SK-N-SH (cell line): ENCODE measurements at regions not wholly inside any gene's neighbourhood (a gene's known extent, or its start where the extent isn't known, plus 50 kb on each side); places are given as distances from the start of the nearest gene placed in this dataset.

ENCODE experiments used
- CTCF ChIA-PET: fragments of 300-600, 350-600 bp; formaldehyde crosslinking; extraction: SDS; loops from one replicate; lab custom pipeline; 2021; lab: Yijun Ruan, JAX
- POLR2A ChIA-PET: fragments of 350-600 bp; sonication (Branson Sonifier 250); formaldehyde crosslinking; extraction: SDS; loops from one replicate; lab custom pipeline; 2020; ENCODE audit warnings: antibody characterized with exemption, inconsistent platforms; lab: Yijun Ruan, JAX
- DNase-seq: peaks from one replicate; pipeline ENCODE4 v3.0.0; 2012
- H2AFZ ChIP-seq: fragments of 200-600 bp; sonication (generic); 2 replicates; pipeline ENCODE4 v1.8.1; 2016; ENCODE audit warnings: antibody characterized with exemption, mild to moderate bottlenecking, low read depth
- H3F3A ChIP-seq: fragments of 200-600 bp; sonication (generic); replicated peaks from 2 replicates; pipeline ENCODE3; 2016; ENCODE audit warnings: antibody characterized with exemption, mild to moderate bottlenecking; ENCODE audit not compliant: insufficient read depth
- H3K27ac ChIP-seq, 2 experiments: fragments of 200-500 bp in 1 of 2; fragments of 200-600 bp in 1 of 2; sonication (Bioruptor generic) in 1 of 2; sonication (generic), shearing (Covaris generic) in 1 of 2; 2 replicates each; pipeline versions ENCODE4 v1.5.1 to v1.6.1; 2014 to 2016; ENCODE audit warnings: low read depth in 2 of 2, inconsistent platforms in 1 of 2, low read length in 1 of 2, mild to moderate bottlenecking in 1 of 2, mixed read lengths in 1 of 2
- H3K27me3 ChIP-seq: fragments of 200-600 bp; sonication (generic), shearing (Covaris generic); 2 replicates; pipeline ENCODE4 v1.6.1; 2016; ENCODE audit warnings: mixed run types; ENCODE audit not compliant: insufficient read depth
- H3K36me3 ChIP-seq, 2 experiments: fragments of 200-500 bp in 1 of 2; fragments of 200-600 bp in 1 of 2; sonication (Bioruptor generic) in 1 of 2; sonication (generic) in 1 of 2; replicated peaks in 1 of 2; 2 replicates each; pipeline versions ENCODE3 to v1.5.1; 2014 to 2016; ENCODE audit warnings: low read length in 1 of 2, mild to moderate bottlenecking in 1 of 2; ENCODE audit not compliant: insufficient read depth in 2 of 2, control insufficient read depth in 1 of 2
- H3K4me1 ChIP-seq, 2 experiments: fragments of 200-500 bp in 1 of 2; fragments of 200-600 bp in 1 of 2; sonication (Bioruptor generic) in 1 of 2; sonication (generic), shearing (Covaris generic) in 1 of 2; 2 replicates each; pipeline versions ENCODE4 v1.5.1 to v1.6.1; 2014 to 2016; ENCODE audit warnings: low read depth in 1 of 2, low read length in 1 of 2, mixed run types in 1 of 2; ENCODE audit not compliant: insufficient read depth in 2 of 2, control insufficient read depth in 1 of 2
- H3K4me2 ChIP-seq: fragments of 200-600 bp; sonication (generic), shearing (Covaris generic); 2 replicates; pipeline ENCODE4 v1.6.1; 2017; ENCODE audit warnings: mixed run types
- H3K4me3 ChIP-seq, 2 experiments: fragments of 200-500 bp in 1 of 2; fragments of 200-600 bp in 1 of 2; sonication (Bioruptor generic) in 1 of 2; sonication (generic), shearing (Covaris generic) in 1 of 2; 2 replicates each; pipeline versions ENCODE4 v1.5.1 to v1.8.1; 2014 to 2016; ENCODE audit warnings: low read depth in 2 of 2, inconsistent platforms in 1 of 2, low read length in 1 of 2, mild to moderate bottlenecking in 1 of 2, mixed read lengths in 1 of 2, moderate library complexity in 1 of 2
- H3K79me2 ChIP-seq: fragments of 200-600 bp; sonication (generic); 2 replicates; pipeline ENCODE4 v1.8.1; 2017; ENCODE audit warnings: mild to moderate bottlenecking; ENCODE audit not compliant: insufficient read depth
- H3K9ac ChIP-seq: fragments of 200-600 bp; sonication (generic); 2 replicates; pipeline ENCODE4 v1.6.1; 2017; ENCODE audit warnings: mixed run types
- H3K9me2 ChIP-seq: fragments of 200-600 bp; sonication (generic); 2 replicates; pipeline ENCODE4 v1.6.1; 2017; ENCODE audit warnings: mixed run types
- H3K9me3 ChIP-seq: fragments of 200-600 bp; sonication (generic); 2 replicates; pipeline ENCODE4 v1.6.1; 2017; ENCODE audit warnings: mixed run types, mild to moderate bottlenecking, moderate library complexity
- H4K20me1 ChIP-seq: fragments of 200-600 bp; sonication (generic); 2 replicates; pipeline ENCODE4 v1.6.1; 2017; ENCODE audit warnings: mild to moderate bottlenecking, mixed run types; ENCODE audit not compliant: insufficient read depth
- CTCF ChIP-seq: fragments of 200-600 bp; sonication (generic); IDR thresholded peaks from 2 replicates; pipeline ENCODE4 v1.6.1; 2017; ENCODE audit warnings: antibody characterized with exemption, mild to moderate bottlenecking, moderate library complexity
- EZH2phosphoT487 ChIP-seq: fragments of 200-600 bp; sonication (generic); IDR thresholded peaks from 2 replicates; pipeline ENCODE4 v1.6.1; 2017; ENCODE audit warnings: low read depth, mixed run types, mild to moderate bottlenecking, antibody characterized with exemption, moderate library complexity, borderline replicate concordance
- FOXJ3 ChIP-seq: sonication (generic); formaldehyde crosslinking; IDR thresholded peaks from 2 replicates; pipeline ENCODE4 v1.5.1; 2020; ENCODE audit warnings: mild to moderate bottlenecking, missing genetic modification reagents
- GATA2 ChIP-seq: sonication (generic); formaldehyde crosslinking; IDR thresholded peaks from 2 replicates; pipeline ENCODE4 v1.5.0; 2020; ENCODE audit warnings: mild to moderate bottlenecking, missing genetic modification reagents
- MAX ChIP-seq: IDR thresholded peaks from 2 replicates; pipeline ENCODE4 v1.4.0; 2012; ENCODE audit warnings: low read depth
- MXI1 ChIP-seq: IDR thresholded peaks from 2 replicates; pipeline ENCODE4 v1.6.1; 2012; ENCODE audit warnings: mild to moderate bottlenecking, low read depth, low read length, improper control_type of control experiment
- NFIC ChIP-seq: IDR thresholded peaks from 2 replicates; pipeline ENCODE4 v1.4.0; 2012; ENCODE audit warnings: borderline replicate concordance
- NRF1 ChIP-seq: IDR thresholded peaks from 2 replicates; pipeline ENCODE4 v1.6.1; 2012; ENCODE audit warnings: low read depth, mild to moderate bottlenecking, low read length
- POLR2AphosphoS5 ChIP-seq: IDR thresholded peaks from 2 replicates; pipeline ENCODE4 v1.6.1; 2012; ENCODE audit warnings: low read depth, low read length
- RCOR1 ChIP-seq: fragments of 150-350 bp; IDR thresholded peaks from 2 replicates; pipeline ENCODE4 v1.6.1; 2017; ENCODE audit warnings: antibody characterized with exemption, low read length
- REST ChIP-seq: IDR thresholded peaks from 2 replicates; pipeline ENCODE4 v1.6.1; 2012; ENCODE audit warnings: mild to moderate bottlenecking, low read depth, low read length, moderate library complexity
- RFX5 ChIP-seq: IDR thresholded peaks from 2 replicates; pipeline ENCODE4 v1.6.1; 2012; ENCODE audit warnings: mild to moderate bottlenecking, improper control_type of control experiment, low read length
- RXRA ChIP-seq: IDR thresholded peaks from 2 replicates; pipeline ENCODE4 v1.4.0; 2012; ENCODE audit warnings: low read depth, mild to moderate bottlenecking, borderline replicate concordance
- TCF12 ChIP-seq: IDR thresholded peaks from 2 replicates; pipeline ENCODE4 v1.4.0; 2012
- YY1 ChIP-seq: IDR thresholded peaks from 2 replicates; pipeline ENCODE4 v1.4.0; 2012; ENCODE audit warnings: low read depth, mild to moderate bottlenecking
- WGBS: methylation state at CpG from one replicate; pipeline ENCODE4 v1.1.6; 2017; ENCODE audit warnings: low lambda C conversion rate; 5-methylcytosine and 5-hydroxymethylcytosine counted together

GRCh38 chr14:34024768-34025144, 73.9 kb upstream of the EGLN3 start:
- H3K9ac ChIP-seq = no peak overlapping the region
- H4K20me1 ChIP-seq = no peaks in the 10 kb centered on the region
- no peak overlapping the region for H3K27ac ChIP-seq
- no peaks in the 10 kb centered on the region for H3K9me3 ChIP-seq
- H2AFZ ChIP-seq = no peak overlapping the region
- no peak overlapping the region for H3K4me3 ChIP-seq
- no peak for DNase-seq
- no peaks in the 10 kb centered on the region; the same call in 1 of the 2 replicates for H3K27me3 ChIP-seq
- H3F3A ChIP-seq = no peaks in the 10 kb centered on the region
- TF ChIP-seq RXRA (no peak), NRF1 (no peak), GATA2 (CRISPR knock-in tag) (no peak), YY1 (no peak), RFX5 (no peak), EZH2phosphoT487 (no peak), MXI1 (no peak), TCF12 (no peak), CTCF (no peak), FOXJ3 (CRISPR knock-in tag) (no peak), NFIC (no peak), POLR2AphosphoS5 (no peak), RCOR1 (no peak), REST (no peak), MAX (no peak)
- CTCF ChIA-PET = interaction anchor here (0.8 to 1.2 kb wide), 3 partner anchors 10 to 186 kb away, joined by 3 to 4 read pairs (median 3); no protein-coding TSS in a partner anchor
- POLR2A ChIA-PET = no interaction called here
- whole genome bisulfite sequencing = 41% methylated on average over 2 of the region's 2 CpGs
- no peaks in the 10 kb centered on the region for H3K79me2 ChIP-seq
- peaks cover 0 to under 1% of the 10 kb centered on the region in 2 experiments; a peak in 1 of 4 replicates for H3K4me1 ChIP-seq
- no peaks in the 10 kb centered on the region for H3K9me2 ChIP-seq
- H3K4me2 ChIP-seq = no peak overlapping the region
- no peaks in the 10 kb centered on the region for H3K36me3 ChIP-seq
